GM19328 (cell line): ENCODE measurements at regions not wholly inside any gene's neighbourhood (a gene's known extent, or its start where the extent isn't known, plus 50 kb on each side); places are given as distances from the start of the nearest gene placed in this dataset.
"Not testable (repeated sequence)": the region's sequence is repeated elsewhere in the genome, so short reads cannot be mapped to it uniquely, and the experiment has no call there.

Source experiments
- ATAC-seq: cut with Tn5 transposase; IDR thresholded peaks from one replicate; pipeline ENCODE4 v1.9.1; 2021; ENCODE audit warnings: mild to moderate bottlenecking, moderate library complexity; ENCODE audit not compliant: unreplicated experiment

GRCh38 chr6:9140172-9140571 lies 704.8 kb upstream of the SLC35B3 start:
- no peak for ATAC-seq

DNA sequence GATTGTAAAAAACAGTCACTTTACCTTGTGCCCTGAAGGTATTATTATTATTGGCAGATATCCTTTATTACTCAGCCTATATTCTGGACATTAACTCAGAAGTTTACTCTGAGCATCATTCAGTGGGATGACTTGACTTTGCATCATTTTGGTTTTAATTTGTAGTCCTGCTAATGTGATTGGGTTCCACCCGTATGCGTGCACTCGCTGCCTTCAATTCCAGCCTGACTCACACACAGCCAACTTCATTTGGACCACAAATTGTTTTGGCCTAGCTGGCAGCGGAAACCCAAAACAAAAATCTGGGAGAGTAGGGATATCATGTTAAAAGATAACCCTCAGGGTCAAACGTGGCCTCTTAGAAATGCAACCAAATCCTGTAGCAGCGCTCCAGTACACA lies 704.4 kb upstream of the SLC35B3 start:
- ATAC-seq = no peak

GRCh38 chr6:9138936-9139335 lies 703.6 kb upstream of the SLC35B3 start:
- ATAC-seq = no peak

GRCh38 chr6:9136141-9136822 lies 700.9 kb upstream of the SLC35B3 start:
- no peak for ATAC-seq

- no peak for ATAC-seq
Observed at GRCh38 chr6:9131616-9132015, 696.3 kb upstream of the SLC35B3 start.

DNA sequence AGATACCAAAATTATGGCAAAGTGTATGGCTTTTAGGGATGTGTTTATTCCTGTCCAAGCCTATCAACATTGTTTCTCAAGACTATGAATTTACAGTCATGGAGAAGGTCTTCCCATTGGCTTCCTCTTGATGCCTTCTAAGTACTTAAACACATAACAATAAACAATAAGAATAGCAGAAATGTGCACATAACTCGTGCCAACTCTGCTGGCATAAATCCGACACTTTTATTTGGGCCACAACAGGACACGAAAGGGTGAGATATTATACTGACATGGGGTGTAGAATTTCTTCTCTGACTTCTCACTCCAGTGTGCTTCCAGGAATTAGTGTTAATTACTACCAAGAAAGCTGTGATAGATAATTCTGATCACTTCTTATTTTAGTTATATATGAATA lies 695.9 kb upstream of the SLC35B3 start:
- no peak for ATAC-seq

DNA sequence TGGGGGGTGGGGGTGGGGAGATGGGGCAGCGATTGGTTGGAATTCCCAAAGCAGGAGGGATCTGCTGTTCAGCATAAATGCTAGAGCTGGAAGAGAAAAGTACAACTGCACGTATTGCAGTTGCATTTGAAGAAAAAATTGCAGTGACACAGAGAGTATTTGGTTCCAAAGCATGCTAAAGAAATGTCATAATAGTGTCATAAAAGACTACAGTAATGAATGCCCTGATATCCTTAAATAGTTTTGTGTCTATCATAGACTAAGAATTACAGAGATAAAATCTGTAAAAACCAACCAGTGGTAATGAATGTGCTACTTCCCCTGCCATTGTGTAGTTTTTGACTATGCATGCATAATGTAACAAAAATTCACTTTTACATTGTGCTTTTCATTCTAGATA lies 693.6 kb upstream of the SLC35B3 start:
- ATAC-seq = no peak

DNA sequence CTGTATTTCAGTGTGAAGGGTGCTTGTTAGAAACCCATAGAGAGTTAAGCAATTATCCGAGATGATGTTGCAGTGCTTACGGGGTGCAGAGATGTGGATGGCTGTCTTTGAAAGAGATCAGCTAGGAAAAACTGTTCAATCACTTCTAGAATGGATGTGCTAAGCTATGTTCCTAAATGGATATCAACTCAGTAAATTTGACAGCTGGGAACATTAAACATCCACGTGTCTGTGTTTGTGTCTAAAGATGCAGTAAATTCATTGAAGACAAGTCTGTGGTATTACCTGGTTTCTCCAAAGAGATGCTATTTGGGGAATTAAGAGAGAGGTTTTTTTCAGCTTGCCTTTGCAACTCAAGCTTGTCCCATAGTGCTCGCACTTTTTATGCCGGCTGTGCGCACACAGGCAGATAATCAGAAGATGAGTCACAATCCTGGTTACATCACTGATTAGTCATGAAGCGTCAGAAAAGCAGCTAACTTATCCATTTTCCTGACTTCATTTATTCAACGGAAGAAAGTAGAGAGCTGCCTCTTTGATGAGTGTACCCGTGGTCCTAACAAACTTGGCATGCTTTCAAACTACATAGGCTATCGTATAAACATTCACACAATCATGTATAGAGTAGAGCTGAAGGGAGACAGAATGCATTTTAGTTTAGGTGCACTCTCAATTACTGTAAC lies 691.7 kb upstream of the SLC35B3 start:
- ATAC-seq = no peak

- ATAC-seq = not testable (repeated sequence)
Observed at GRCh38 chr6:9126034-9126433, 690.7 kb upstream of the SLC35B3 start.

DNA sequence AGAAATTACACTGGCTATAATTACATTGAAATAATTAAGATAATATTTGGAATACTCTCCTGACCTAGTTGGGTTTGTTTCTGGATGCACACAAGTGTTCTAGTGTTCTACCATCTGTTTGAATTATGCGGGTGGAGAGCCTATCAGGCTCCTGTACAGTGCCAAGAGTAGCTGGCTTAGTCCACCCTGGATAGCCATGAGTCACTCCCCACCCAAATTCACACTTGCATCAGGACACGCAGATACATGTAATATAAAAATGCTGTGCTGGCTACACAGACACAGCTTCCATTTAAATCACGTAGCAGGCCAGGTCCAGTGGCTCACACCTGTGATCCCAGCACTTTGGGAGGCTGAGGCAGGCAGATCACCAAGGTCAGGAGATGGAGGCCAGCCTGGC lies 686.2 kb upstream of the SLC35B3 start:
- no peak for ATAC-seq

DNA sequence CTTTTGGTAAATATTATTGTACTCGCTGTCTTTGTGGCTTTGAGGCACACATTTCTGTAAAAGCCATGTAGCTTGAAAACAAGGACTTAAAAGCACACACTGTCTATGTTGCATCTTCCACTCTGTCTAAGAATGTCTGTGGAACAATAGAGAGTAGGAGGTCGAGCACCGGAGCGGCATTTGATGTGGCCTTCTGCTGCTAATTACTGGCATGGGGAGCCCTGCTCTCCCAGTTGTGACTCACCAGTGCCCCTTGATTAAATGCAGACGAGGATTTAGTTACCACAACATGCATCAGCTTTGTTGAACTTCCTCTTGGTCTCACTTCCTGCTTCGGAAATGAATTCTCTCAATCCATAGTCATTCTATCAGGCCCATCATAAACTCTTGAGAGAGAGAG lies 680.7 kb upstream of the SLC35B3 start:
- no peak for ATAC-seq

DNA sequence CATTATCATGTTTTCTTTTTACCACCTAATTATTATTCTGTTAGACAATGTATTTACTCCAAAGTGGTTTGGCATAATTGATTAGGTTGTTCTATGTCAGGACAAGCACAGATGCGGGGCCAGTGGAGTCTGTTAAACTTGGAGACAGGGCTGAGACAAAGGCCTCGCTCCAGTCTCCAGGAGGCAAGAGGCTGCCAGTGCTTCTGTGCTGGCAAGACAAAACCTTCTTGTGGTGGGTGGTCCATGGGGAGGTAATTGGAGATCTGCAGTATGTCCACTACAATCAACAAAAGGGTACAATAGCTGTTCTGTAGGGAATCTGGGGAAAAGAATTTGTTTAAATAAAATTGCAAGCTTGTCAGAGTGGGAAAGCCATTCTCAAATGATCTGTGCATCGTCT lies 677.2 kb upstream of the SLC35B3 start:
- ATAC-seq = no peak

DNA sequence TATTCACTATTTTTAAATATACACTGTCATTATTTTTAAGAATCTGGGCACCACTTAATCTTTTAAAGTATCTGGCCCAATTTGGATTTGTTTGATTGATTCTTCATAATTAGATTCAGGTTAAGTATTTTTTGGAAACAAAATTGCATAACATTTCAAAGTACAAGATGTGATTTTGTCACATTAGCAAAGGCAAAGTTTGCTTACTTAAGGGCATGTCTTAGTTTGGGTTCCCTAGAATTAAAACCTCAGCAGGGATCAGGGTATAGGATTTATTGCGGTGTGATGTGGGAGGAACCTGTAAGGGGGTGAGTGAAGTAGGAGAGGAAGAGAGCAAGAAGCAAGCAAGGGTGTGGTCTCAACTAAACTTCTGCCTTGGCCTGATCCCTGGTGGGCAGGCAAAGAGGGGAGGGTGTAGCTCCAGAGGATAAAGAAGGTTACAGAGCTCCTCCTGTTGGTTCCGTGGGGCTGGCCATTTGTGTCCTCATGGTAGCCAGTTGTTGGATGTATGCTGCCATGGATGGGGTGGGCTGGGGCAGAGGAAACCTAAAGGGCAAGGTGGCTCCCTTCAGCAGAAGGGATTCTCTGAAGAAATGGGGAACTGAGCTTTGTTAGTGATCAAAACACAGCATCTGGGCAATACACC lies 668.7 kb upstream of the SLC35B3 start:
- no peak for ATAC-seq

- no peak for ATAC-seq
Observed at GRCh38 chr6:9101920-9102319, 666.6 kb upstream of the SLC35B3 start.

DNA sequence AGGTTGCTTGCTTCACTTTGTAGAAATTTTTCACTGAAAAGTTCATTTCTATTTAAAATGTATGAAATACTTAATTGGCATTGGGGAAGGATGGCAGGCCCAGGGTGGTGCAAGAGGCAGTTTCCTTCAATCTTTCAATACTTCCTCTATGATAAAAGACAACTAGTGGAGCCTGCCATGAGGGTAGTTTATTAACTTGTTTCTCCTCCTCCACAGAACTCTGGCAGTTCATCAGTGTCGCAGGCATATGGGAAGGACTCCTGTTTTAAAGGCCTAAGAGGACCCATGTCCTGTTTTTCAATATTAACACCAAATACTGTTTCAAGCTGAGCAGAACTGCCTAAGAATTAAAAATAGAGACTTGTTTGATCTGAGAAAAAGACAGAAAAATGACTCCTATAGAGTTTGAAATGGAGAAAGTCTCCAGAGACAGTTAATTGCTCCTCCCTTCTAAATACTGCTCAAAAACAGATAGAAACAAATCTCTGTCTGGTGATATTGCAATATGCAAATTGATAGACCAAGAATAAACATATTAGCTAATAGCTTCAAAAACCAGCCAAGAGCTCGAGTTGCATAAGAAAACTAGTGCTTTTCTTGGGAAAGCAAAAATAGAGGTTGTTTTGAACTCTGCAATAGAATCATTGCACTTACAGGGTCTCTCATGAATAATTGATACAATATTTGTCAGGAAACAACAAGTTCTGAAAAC lies 665.7 kb upstream of the SLC35B3 start:
- no peak for ATAC-seq

DNA sequence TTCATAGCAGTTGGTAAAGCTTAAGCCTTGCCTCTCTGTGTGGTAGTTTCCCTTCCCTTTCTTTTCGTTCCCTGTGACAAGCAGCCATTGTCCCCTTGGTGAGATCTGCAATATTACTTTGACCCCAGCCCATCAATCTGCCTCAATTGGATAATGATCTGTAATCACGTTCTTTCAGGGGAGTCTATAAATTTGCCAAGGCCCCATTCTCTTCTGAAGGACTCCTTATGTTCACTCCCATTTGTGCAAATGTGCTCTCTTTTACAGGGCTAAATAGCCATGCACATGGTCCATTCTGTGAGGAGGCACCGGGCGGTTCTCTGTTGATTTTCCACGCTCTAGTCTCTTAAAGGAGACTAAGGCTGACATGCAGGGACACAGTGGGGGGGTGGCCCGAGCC lies 660.4 kb upstream of the SLC35B3 start:
- ATAC-seq = no peak

GRCh38 chr6:9095137-9095536 lies 659.8 kb upstream of the SLC35B3 start:
- ATAC-seq = no peak

DNA sequence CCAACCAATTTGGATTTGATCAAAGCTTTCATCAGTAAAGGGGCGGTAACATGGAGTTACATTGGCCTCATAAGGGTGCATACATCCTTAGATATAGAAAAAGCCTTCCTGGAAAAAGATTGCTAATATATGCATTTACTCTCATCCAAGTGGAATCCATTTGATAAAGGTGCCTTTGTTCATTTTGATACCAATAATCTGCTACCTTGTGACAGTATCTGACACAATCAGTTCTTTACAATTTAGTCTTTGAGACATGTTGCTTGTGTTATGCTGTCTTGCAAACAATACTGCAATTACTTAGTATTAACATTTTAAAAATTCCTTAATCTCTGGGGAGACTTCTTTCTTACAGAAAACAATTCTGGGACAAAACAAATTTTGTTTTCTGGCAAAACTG lies 654.4 kb upstream of the SLC35B3 start:
- ATAC-seq = no peak

GRCh38 chr6:9087470-9087869 lies 652.1 kb upstream of the SLC35B3 start:
- ATAC-seq = no peak

DNA sequence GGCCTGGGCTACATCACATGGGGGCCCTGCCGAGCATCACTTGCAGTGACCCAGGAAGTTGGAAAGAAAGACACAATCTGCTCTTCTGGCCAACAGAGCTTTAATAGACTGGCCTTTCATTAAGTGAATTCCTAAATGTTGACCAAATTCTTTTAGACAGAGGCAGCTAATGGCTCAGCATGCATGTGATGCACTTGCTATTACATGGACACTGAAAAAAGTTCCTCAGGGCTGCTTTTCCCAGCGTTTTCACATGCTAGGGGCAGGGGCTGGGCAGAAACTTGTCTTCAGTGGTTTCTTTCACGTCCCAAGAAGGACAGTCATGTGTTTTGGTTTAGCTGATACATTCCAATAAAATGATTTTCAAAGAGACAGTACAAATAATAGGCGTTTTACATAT lies 651.0 kb upstream of the SLC35B3 start:
- no peak for ATAC-seq

- no peak for ATAC-seq
Observed at GRCh38 chr6:9085709-9086070, 650.3 kb upstream of the SLC35B3 start.
